Left hindlimb (tissue), 1 donor: ENCODE measurements at regions not wholly inside any gene's neighbourhood (a gene's known extent, or its start where the extent isn't known, plus 50 kb on each side); places are given as distances from the start of the nearest gene placed in this dataset.
"Not testable (repeated sequence)": the region's sequence is repeated elsewhere in the genome, so short reads cannot be mapped to it uniquely, and the experiment has no call there.

Experiments used
- DNase-seq: peaks from one replicate; pipeline ENCODE4 v3.0.0-alpha.2; 2018

- no peak for DNase-seq
These were observed 179.8 kb upstream of the PFKP start for GRCh38 chr10:2887391-2888070.

- DNase-seq: no peak
These were observed 180.7 kb upstream of the PFKP start for GRCh38 chr10:2886662-2887061.

- peak; percentile 57 for DNase-seq
These were observed 181.8 kb upstream of the PFKP start for GRCh38 chr10:2885288-2886278.

- DNase-seq: not testable (repeated sequence)
These were observed 183.3 kb upstream of the PFKP start for GRCh38 chr10:2883983-2884540.

- DNase-seq: no peak
These were observed 184.1 kb upstream of the PFKP start for GRCh38 chr10:2883238-2883637.

GRCh38 chr10:2882628-2883027 is 184.7 kb upstream of the PFKP start:
- DNase-seq: no peak

- DNase-seq: no peak
These were observed 185.4 kb upstream of the PFKP start for GRCh38 chr10:2881720-2882620.

- DNase-seq: not testable (repeated sequence)
These were observed 187.3 kb upstream of the PFKP start for GRCh38 chr10:2880050-2880449.

GRCh38 chr10:2878818-2879217 is 188.5 kb upstream of the PFKP start:
- DNase-seq: no peak

- DNase-seq: no peak
These were observed 191.3 kb upstream of the PFKP start for GRCh38 chr10:2876032-2876431.

GRCh38 chr10:2874963-2875362 is 192.4 kb upstream of the PFKP start:
- no peak for DNase-seq

- no peak for DNase-seq
These were observed 193.6 kb upstream of the PFKP start for GRCh38 chr10:2873769-2874168.

- DNase-seq: no peak
These were observed 195.6 kb upstream of the PFKP start for GRCh38 chr10:2871673-2872219.

GRCh38 chr10:2870654-2871053 is 196.7 kb upstream of the PFKP start:
- DNase-seq: no peak

GRCh38 chr10:2867788-2868299 is 199.5 kb upstream of the PFKP start:
- DNase-seq: no peak

- DNase-seq: no peak
These were observed 200.8 kb upstream of the PFKP start for GRCh38 chr10:2866569-2866968.

- DNase-seq: no peak
These were observed 205.6 kb upstream of the PFKP start for GRCh38 chr10:2861632-2862210.

- DNase-seq: no peak
These were observed 208.9 kb upstream of the PFKP start for GRCh38 chr10:2858452-2858851.

- DNase-seq: no peak
These were observed 210.8 kb upstream of the PFKP start for GRCh38 chr10:2856598-2856997.

GRCh38 chr10:2852574-2853323 is 214.6 kb upstream of the PFKP start:
- DNase-seq: no peak

GRCh38 chr10:2851566-2851965 is 215.8 kb upstream of the PFKP start:
- no peak for DNase-seq
